ENCODE measurements at regions not wholly inside any gene's neighbourhood (a gene's known extent, or its start where the extent isn't known, plus 50 kb on each side); places are given as distances from the start of the nearest gene placed in this dataset.

DNA sequence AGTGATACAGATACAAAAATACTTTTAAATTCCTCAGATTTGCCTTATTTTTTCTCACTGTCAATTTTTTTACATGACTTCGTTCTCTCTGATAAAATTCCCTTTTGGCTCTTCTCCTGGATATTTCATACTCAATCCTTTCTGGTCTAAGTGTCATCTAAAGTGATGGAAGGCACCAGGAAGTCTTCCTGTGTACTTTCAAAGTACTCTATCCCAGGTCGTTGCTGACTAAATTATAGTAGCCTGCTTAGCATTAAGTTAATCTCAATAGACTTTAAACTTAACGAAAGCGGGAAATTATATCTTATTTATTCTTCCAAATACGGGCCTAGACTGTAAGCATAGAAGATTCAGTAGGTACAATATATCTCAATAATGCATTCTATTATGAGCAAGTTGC, 67.8 kb downstream of the CASP12 start:
- DNase-seq (ENCODE audit: low read depth), result no peak

DNA sequence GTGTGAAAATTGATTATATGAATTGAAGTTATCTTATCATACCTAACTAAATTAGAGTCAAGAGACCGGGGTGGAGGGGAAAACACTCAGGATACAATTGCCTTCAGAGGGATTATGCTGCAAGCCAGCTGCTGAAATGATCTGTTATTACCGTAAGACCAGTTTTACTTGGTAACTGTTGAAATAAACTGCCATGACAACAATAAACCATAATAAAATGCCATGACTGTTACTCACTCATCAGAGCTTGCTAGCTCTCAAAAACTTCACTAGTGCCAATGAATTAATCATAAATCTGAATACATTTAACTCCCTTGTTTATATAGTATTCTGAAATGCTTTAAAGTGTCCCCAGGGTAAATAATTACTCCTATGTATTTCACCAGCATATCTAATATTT, 68.2 kb downstream of the CASP12 start:
- DNase-seq (ENCODE audit: low read depth), result peak; percentile 7

DNA sequence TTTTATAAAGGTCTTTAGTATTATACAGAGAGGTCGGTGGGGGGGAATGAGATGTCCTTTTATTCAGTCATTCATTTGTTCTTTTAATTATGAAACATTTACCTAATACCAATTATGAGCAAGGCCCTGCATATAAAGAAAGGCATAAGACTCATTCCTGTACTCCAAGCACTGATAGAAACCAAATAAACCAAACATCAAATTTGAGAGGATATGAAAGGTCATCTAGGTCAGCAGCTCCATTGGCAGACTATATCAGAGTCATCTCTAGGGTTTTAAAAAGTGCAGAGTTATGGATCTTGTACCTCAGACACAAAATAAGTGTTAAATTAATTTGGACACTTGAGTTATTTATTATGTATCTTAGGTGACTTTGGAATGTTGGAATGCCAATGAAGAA, 71.5 kb downstream of the CASP12 start:
- no peak for DNase-seq (ENCODE audit: low read depth)

DNA sequence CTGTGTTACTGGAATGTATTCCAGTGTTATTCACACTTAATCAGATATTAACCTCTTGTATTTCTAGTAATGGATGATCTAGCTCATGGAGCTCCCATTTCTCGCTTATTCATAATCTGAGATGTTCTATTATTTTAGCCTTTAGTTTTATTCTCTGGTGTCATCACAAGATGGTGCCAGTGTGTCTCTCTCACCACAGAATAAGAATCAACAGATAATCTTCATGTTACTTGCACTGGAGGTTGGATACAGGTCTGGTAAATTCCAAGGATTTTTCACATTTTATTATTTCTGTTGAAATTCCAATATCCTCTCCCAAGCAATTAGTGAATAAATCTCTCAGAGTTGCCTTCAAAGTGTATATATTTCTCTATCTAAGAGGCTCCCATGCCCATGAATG, 74.6 kb downstream of the CASP12 start:
- peak; percentile 7 for DNase-seq (ENCODE audit: low read depth)

DNA sequence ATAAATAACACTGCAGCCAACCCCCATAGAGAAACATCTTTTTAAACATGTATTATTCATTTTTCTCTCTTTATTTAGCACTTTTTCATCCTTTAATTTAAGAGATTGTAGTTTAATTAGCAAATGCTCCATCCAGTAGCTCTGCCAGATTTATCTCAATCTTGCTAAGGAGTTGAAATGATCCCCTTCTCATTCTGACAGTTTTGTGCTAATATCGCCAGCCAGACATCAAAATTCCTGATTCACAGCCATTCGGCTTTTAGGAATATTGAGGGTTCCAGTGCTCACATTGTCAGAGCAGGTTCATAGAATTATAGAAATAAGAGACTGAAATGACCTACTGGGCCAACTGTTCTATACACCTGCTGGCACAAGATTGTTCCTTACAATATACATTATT, 77.8 kb downstream of the CASP12 start:
- DNase-seq (ENCODE audit: low read depth), result no peak

DNA sequence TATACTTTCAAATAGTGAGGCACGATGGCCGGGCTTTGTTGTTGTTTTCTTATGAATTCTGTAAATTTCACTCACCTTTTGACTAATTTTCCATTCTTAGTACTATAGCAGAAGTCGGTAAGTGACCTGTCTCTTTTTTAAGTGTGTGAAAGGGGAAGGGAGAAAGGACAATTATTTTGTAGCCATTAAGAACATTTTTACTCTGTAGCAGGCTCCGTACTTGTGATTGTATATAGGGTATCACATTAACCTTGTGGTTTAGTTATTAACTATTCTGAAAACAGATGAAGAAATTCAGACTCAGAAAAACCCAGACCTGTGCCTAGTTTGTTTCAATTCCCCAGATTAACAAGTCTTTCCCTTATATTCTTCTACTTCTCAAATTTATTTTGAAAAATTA, 78.7 kb downstream of the CASP12 start:
- no peak for DNase-seq (ENCODE audit: low read depth)

DNA sequence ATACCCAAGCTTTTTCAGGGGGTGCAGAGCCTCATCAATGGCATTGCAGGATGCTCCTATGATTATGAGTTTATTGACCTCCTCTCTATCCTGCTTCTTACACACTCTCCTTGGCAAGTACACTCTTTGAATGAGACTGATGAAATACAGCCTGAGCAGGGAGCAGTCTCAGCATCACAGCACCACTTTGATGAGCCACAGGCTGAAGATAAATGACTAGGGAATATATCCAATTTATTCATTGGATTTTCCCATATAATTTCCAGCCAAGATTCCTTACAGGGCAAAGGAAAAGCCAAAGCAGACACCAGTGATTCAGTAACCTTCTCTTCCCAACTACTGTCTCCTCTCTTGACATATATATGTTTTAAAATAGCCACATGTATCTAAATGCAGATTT, 79.2 kb downstream of the CASP12 start:
- no peak for DNase-seq (ENCODE audit: low read depth)

DNA sequence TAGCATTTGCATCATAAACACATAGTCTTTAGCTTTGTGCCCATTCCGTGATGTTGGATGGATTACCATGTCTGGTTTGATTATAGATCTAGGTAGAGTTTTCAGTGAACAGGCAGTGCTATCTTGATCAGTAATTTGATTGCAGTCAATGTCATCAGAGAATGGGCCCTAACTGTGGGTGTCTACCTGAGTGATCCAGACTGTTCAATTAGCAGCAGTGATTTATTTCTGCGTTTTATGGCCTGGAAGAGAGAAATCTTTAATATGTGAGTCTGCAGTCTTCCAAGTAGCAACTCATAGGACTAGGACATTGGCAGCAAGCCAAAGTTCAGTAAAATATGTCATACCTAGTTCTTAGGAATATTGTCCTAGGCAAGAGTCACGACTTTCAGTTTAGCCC, 80.3 kb downstream of the CASP12 start:
- no peak for DNase-seq (ENCODE audit: low read depth)

DNA sequence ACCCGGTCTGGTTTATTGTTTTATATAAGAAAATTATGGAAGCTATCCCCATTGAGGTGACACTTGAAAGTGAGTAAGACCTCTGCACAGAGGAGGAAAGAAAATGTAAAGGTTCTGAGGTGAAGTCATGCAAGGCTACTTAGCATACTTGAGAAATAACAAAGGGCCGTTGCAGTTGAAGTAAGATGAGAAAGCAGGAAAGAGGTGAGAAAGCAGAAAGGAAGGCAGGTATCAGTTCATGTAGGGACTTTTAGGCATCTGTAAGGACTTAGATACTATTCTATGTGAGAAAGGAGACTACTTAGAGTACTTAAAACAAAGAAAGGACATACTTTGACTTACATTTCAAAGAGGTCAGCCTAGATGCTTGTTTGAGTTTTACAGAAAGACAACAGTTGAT, 84.7 kb downstream of the CASP12 start:
- DNase-seq (ENCODE audit: low read depth), result no peak

DNA sequence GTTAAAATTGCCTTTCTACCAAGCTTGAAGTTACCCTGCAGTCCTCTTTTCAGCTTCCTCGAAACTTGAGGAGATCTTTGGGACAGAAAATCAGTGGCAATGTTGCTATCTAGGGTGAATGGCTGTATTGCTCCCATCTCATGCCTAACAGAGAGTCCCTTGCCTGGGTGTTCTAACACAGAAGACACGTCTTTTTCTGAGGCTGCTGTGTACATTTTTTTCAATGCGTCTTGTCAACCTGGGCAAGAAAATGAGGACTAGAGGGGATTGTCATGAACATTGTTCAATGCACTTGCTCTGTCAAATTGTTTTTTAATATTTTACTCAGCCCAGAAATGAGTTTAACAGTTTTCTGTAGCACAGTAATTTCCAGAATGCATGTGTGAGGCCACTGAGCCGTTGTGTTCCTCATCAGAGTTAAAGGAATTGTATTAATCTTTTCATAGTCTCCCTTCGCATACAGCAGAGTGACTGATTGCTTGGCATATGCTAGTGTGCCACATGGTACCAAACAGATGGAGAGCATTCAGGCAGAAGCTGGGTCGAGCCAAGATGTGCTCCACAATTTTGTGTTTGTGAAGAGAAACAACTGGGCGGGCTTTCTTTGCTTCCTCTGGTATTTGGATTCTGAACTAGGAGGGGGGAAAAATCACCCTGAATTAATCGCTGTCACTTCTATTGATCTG, 86.0 kb downstream of the CASP12 start:
- DNase-seq (ENCODE audit: low read depth), result no peak

DNA sequence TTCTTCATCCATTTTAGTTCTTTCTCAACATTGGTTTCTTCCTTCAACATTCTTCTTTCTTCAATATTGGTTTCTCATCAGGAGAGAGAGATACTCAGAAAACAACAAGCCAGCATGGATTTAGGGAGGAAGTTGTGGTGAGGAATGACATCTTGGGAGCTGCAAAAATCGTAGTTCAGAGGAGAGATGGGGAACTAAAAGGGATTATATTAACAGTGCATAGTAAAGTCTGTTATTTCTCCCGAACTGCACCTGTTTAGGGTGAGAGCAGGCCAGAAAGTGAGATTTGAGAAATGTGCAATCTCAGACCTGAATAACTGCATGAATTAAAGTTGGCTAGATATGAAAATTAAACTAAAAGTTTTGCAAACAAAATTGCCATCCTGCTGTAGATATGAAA, 94.5 kb downstream of the CASP12 start:
- no peak for DNase-seq (ENCODE audit: low read depth)

DNA sequence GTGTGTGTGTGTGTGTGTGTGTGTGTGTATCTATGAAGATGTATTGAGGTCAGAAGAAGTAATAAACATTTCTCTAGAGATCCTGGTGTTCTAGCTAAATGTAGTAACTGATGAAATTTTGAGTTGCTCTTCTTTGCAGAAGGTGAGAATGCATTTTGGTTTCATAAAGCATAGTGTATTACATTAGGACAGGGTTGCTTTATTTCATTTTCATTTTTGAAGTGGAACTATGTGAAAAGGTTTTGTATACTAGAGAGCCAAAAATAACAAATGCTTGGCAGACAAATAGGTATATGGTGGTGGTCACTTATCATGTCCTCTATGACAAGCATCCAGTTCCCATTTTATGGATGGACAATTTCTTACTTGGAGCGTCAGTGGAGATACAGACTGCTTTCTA, 99.0 kb downstream of the CASP12 start:
- DNase-seq (ENCODE audit: low read depth), result no peak

DNA sequence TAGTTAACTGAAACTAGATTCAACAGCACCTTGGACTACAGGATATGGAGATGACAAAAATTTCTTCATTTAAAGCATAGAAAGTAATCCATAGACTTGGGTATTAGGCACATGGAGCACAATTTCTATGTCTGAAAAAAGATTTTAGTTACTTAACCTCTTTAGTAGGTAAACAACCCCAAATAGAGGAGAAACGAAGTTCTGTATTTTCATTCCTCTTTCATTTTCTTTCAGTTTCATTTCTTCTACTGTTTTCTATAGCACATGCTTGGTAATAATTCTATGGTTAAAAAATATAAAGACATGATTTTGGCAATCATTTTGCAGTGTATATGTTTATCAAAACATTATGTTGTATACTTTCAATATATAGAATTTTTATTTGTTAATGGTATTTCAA, 99.5 kb downstream of the CASP12 start:
- DNase-seq (ENCODE audit: low read depth), result no peak

DNA sequence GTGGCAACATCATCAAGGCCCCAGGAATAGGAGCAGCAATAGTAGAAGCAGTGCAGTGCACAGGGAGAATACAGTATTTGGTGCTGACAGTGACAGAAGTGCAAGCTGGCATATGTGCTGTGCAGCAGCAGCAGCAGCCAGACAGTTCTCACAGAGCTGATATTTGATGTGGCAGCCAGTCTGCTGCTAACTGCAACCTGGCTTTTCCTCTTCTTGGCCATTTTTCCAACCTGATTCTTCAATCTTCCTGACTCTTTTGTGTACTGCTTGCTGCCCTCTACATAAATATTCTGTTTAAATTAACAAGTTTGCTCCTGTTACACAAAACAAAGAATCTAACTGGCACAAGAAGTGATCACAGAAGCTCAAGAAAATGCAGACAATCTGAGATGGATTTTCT, 102.0 kb downstream of the CASP12 start:
- DNase-seq (ENCODE audit: low read depth), result no peak

DNA sequence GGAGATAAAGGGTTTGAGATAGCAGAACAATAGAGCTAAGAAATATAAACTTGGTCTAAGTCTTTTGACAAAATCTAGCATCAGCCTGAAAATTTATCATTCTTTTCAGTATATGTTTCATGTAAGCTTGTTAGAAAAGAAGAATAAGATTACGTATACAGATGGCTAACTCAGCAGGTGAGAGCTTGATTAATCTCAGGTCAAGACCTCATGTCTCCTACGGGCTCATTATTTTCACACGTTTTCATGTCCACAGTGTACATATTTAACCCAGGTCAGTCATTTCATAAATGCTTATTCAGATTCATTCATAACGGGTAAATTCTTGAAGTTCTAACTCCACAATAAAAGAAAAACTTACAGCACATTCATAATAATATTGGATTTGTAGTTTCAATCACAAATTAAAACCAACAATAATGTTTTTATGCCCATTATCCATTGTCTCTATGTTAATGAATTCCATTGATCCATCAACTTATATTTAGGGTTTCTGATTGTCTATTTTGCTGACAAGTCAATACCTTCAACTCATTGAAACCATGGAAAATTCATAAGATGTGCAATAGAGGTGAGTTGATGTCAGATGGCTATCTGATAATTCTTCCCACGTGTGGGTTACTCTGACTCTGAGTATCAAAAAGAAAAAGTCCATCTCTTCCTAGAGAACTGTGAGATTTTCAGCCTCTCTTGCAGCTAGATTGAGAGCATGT, 102.6 kb downstream of the CASP12 start:
- no peak for DNase-seq (ENCODE audit: low read depth)

DNA sequence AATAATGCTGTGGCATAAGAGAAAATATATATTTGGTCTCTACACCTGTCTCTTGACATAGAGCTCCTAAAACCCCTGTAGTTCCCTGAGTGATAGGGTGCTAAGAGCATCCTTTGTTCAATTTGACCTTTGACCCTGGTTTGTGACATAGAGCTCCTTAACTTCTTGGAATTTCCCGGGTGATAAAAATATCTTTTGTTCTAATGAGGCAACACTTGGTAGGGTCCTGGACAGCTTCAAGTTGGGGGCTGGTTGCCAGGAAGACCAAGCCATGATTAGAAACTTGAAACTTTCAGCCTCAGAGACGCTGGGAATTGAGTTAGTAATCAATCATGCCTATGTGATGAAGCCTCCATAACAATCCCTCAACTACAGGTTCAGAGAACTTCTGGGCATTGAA, 105.4 kb downstream of the CASP12 start:
- DNase-seq (ENCODE audit: low read depth), result no peak

DNA sequence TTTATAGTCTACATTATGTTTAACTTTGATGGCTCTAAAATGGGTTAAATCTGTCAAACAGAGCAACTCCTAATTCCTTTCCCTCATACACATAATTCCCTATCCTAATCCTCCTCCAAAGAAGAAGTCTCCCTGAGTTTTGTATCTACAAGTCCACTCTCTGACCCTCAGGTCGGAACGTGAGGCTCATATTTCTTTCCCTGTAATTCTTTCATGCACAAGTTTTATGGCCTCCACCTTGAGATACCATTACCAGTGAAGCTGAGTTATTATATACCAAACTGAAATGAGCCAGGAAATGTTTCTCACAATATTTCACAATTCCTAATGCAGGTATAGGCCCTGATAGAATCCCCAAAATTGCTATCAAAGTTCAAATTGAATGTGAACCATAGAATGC, 106.4 kb downstream of the CASP12 start:
- DNase-seq (ENCODE audit: low read depth), result no peak

DNA sequence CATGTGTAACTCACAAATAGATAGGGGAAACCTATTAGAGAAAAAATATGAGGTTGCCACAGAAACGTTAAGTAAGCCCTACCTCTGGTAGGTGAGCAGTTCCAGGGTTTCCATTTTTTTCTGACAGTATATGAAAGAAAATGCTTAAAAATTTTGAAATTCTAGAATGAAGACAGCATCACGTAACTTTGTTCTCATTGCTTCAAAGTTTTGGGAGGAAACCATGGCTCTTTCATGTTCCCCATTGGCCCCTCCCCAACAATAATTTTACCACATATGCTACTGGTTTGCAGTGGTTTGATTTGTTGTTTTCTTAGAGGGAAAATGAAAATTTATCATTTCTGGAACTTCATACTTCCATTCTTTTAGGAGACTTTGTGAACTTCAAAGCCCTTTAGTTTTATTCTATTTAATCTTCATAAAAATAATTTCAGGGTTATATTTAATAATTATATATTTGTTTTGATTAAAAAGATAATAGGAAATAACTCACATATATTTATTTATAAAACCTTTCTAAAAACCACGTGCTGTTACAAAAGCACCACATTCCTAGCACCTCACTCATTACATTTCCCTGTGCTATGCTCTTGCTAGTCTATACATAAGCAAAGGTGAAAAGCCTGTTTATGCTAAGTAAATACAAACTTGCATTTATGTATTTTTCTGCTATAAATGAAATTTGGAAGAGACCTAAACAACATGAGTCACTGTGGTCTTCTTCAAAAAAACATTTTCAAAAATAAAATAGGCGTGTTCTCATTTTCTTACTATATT, 113.4 kb downstream of the CASP12 start:
- DNase-seq (ENCODE audit: low read depth), result no peak

DNA sequence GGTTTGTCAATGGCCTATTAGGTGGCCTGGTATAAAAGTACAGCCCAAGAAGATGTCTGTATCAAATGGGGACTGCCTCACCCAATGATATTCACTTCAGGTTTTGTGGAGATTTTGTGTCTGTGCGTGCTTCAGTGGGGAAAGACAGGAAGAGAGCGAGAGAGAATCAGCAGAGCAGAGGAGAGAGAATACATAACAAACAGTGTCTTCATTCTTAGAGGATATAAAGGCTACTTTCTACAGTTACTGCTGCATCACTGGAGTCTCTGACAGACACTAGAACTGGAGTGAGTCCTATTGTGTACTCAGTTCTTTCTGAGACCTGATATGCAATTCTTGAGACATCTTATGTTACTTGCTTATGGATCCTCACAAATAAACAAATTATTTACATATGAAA, 115.0 kb downstream of the CASP12 start:
- no peak for DNase-seq (ENCODE audit: low read depth)

DNA sequence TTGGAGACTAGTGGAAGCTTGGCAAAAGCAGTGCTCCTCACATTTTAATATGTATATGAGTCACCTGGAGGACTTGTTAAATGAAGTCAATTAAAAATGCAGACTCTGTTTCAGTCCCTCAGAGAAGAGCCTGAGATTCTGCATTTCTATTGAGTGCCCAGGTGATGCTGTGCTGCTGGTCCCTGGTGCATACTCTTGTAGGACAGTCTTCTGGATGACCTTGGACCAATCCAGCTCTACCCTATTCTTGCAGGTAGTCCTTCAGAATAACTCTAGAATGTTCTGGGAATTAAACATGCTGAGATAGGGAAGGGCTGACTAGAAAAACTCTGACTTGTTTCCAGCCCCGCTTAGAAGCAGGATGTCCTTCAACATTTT, 115.9 kb downstream of the CASP12 start:
- DNase-seq (ENCODE audit: low read depth), result no peak

DNA sequence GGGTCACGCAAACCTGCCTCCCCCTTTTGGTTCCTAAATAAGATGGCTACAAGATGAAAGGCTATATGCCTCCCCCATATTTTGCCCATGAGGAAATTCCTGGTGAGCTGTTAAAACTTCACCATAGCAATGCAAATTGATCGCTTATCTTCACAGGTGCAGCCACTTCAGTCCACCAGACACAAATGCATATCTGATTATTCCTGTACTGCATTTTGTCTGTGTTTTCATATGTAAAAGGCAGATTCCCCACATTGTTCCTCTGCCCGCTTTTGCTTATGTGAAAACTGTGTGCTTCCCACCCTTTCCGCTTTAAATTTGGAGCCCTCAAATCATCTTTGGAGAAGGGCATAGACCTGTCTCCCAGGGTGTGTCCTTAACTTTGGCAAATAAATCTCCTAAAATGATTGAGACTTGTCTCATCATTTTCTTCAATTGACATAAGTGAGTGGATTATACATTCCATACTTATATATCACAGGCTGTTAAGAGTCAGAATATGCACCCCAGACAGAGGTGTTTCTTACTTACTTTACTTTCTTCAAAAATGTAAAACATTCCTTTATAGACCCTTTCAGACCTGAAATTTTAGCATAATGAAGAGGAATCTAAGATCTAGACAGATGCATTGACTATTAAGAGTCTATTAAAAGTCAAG, 116.4 kb downstream of the CASP12 start:
- DNase-seq (ENCODE audit: low read depth), result no peak

DNA sequence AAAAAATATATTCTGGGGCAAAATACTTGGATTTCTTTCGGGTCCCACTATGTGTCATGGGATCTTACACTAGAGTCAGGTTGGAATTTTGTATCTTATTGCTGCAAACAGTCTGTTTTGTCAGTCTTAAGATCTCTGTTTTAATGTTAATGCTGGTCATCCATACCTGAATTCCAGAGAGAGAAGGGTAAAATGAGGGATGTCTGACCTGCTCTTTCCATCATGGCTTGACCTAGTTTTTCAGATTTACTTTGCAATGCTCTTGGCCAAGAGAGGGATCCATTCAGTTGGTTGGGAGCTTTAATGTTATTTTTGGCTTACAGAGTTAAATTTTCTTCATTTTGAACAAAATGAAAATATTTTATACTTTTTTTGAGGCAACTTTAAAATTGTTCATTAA, 117.2 kb downstream of the CASP12 start:
- no peak for DNase-seq (ENCODE audit: low read depth)

Measured in EH (cell line).